Natural killer cell (primary cell): ENCODE measurements at regions not wholly inside any gene's neighbourhood (a gene's known extent, or its start where the extent isn't known, plus 50 kb on each side); places are given as distances from the start of the nearest gene placed in this dataset.

Experiments
- ATAC-seq, 3 donors: fragments of 150-1000 bp in 2 of 3; fragments of 200-7000 bp in 1 of 3; cut with Tn5 transposase; 1 replicate in 1 of 3; 2 replicates in 2 of 3; pipeline ENCODE4 v1.10.0; 2021; ENCODE audit warnings: mild to moderate bottlenecking in 2 of 3, moderate library complexity in 2 of 3
- DNase-seq, 2 donors: peaks; one replicate each; pipeline versions ENCODE4 v3.0.0 to v3.0.0-alpha.2; 2013 to 2021; ENCODE audit warnings: mixed read lengths in 1 of 2
- H3K27ac ChIP-seq: one replicate; pipeline ENCODE4 v1.5.1; 2013; ENCODE audit warnings: mild to moderate bottlenecking, low read length
- H3K27me3 ChIP-seq: one replicate; pipeline ENCODE4 v1.6.1; 2013; ENCODE audit warnings: low read length; ENCODE audit not compliant: control insufficient read depth, insufficient read depth
- H3K36me3 ChIP-seq: one replicate; pipeline ENCODE4 v1.6.1; 2013; ENCODE audit warnings: low read length; ENCODE audit not compliant: control insufficient read depth, insufficient read depth
- H3K4me1 ChIP-seq: one replicate; pipeline ENCODE4 v1.6.1; 2013; ENCODE audit warnings: low read length; ENCODE audit not compliant: control insufficient read depth, insufficient read depth
- H3K4me3 ChIP-seq: one replicate; pipeline ENCODE4 v1.5.1; 2013; ENCODE audit warnings: low read length
- H3K9me3 ChIP-seq: one replicate; pipeline ENCODE4 v1.6.1; 2013; ENCODE audit warnings: low read length; ENCODE audit not compliant: control insufficient read depth, insufficient read depth
- H3K27ac Mint-ChIP-seq, 2 donors: one replicate each; pipeline ENCODE4 v1.8.0; 2022; ENCODE audit warnings: mild to moderate bottlenecking in 2 of 2, mixed read lengths in 2 of 2, moderate library complexity in 1 of 2
- H3K27me3 Mint-ChIP-seq, 2 donors: one replicate each; pipeline ENCODE4 v1.8.0; 2022; ENCODE audit warnings: low read depth in 2 of 2, mixed read lengths in 2 of 2
- H3K36me3 Mint-ChIP-seq: one replicate; pipeline ENCODE4 v1.8.0; 2022; ENCODE audit warnings: mixed read lengths
- H3K4me1 Mint-ChIP-seq, 2 donors: one replicate each; pipeline ENCODE4 v1.8.0; 2022; ENCODE audit warnings: mixed read lengths in 2 of 2
- H3K4me3 Mint-ChIP-seq: one replicate; pipeline ENCODE4 v1.8.0; 2022; ENCODE audit warnings: mild to moderate bottlenecking, moderate library complexity, mixed read lengths
- H3K9me3 Mint-ChIP-seq, 2 donors: one replicate each; pipeline ENCODE4 v1.8.0; 2022; ENCODE audit warnings: mixed read lengths in 2 of 2
- CTCF ChIP-seq: fragments of 200-600 bp; IDR thresholded peaks from one replicate; pipeline ENCODE4 v1.8.0; 2022; ENCODE audit warnings: antibody characterized with exemption
- WGBS: methylation state at CpG from one replicate; pipeline ENCODE4 v1.1.7; 2013; ENCODE audit warnings: missing lambda C conversion rate; ENCODE audit not compliant: insufficient coverage; 5-methylcytosine and 5-hydroxymethylcytosine counted together
- intact Hi-C: fragments of 100-400 bp; cut with micrococcal nuclease; formaldehyde crosslinking; loops from one replicate; pipeline ENCODE4 v1.14.2; 2022

GRCh38 chr10:78948621-78949030, 120.1 kb upstream of the ZMIZ1 start:
- DNase-seq (no peak), ATAC-seq (no peak)
- Histone ChIP-seq H3K27ac (no peak overlapping the region), H3K36me3 (no peaks in the 10 kb centered on the region), H3K9me3 (no peaks in the 10 kb centered on the region), H3K4me1 (peaks cover 6% of the 10 kb centered on the region), H3K27me3 (no peaks in the 10 kb centered on the region), H3K4me3 (no peak overlapping the region)
- WGBS: 81% methylated on average over 6 of the region's 6 CpGs
- intact Hi-C loops: no loop called here
- H3K4me3 Mint-ChIP-seq: no peak overlapping the region
- H3K4me1 Mint-ChIP-seq: peaks cover 6 to 15% of the 10 kb centered on the region in 2 donors
- H3K27ac Mint-ChIP-seq: no peak overlapping the region
- no peaks in the 10 kb centered on the region for H3K36me3 Mint-ChIP-seq
- no peaks in the 10 kb centered on the region for H3K9me3 Mint-ChIP-seq
- peaks cover 0 to 7% of the 10 kb centered on the region in 2 donors for H3K27me3 Mint-ChIP-seq
- no peak for TF ChIP-seq CTCF

GRCh38 chr10:78950656-78951587, 117.8 kb upstream of the ZMIZ1 start:
- no peak for DNase-seq
- H3K4me1 ChIP-seq: peaks cover 6% of the 10 kb centered on the region
- H3K27me3 ChIP-seq: no peaks in the 10 kb centered on the region
- H3K36me3 ChIP-seq: no peaks in the 10 kb centered on the region
- no peak overlapping the region for H3K27ac ChIP-seq
- Mint-ChIP-seq H3K4me3 (no peak overlapping the region), H3K9me3 (no peaks in the 10 kb centered on the region), H3K27me3 (peaks cover 0 to 4% of the 10 kb centered on the region in 2 donors), H3K36me3 (no peaks in the 10 kb centered on the region), H3K4me1 (peaks cover 10 to 19% of the 10 kb centered on the region in 2 donors), H3K27ac (no peak overlapping the region)
- intact Hi-C loops: no loop called here
- ATAC-seq: no peak
- 92% methylated on average over 19 of the region's 19 CpGs for WGBS
- TF ChIP-seq CTCF: no peak
- no peaks in the 10 kb centered on the region for H3K9me3 ChIP-seq
- no peak overlapping the region for H3K4me3 ChIP-seq

GRCh38 chr10:78952030-78952429, 116.7 kb upstream of the ZMIZ1 start:
- 100% methylated on average over 4 of the region's 4 CpGs for WGBS
- H3K27me3 ChIP-seq: no peaks in the 10 kb centered on the region
- H3K27ac Mint-ChIP-seq: no peak overlapping the region
- intact Hi-C loops: no loop called here
- DNase-seq: no peak
- H3K36me3 ChIP-seq: no peaks in the 10 kb centered on the region
- peaks cover 6% of the 10 kb centered on the region for H3K4me1 ChIP-seq
- no peaks in the 10 kb centered on the region for H3K9me3 Mint-ChIP-seq
- no peaks in the 10 kb centered on the region for H3K9me3 ChIP-seq
- no peak overlapping the region for H3K4me3 ChIP-seq
- peaks cover 0 to 4% of the 10 kb centered on the region in 2 donors for H3K27me3 Mint-ChIP-seq
- H3K4me1 Mint-ChIP-seq: peaks cover 10 to 19% of the 10 kb centered on the region in 2 donors
- no peaks in the 10 kb centered on the region for H3K36me3 Mint-ChIP-seq
- H3K27ac ChIP-seq: no peak overlapping the region
- no peak overlapping the region for H3K4me3 Mint-ChIP-seq
- TF ChIP-seq CTCF: no peak
- no peak for ATAC-seq
